A673 (cell line): ENCODE measurements at regions not wholly inside any gene's neighbourhood (a gene's known extent, or its start where the extent isn't known, plus 50 kb on each side); places are given as distances from the start of the nearest gene placed in this dataset.

Experiments
- CTCF ChIP-seq: fragments of 300-800, 200-600 bp; sonication (generic); conservative IDR thresholded peaks from 2 replicates; pipeline ENCODE4 v1.5.1; 2017; ENCODE audit warnings: low read depth, mild to moderate bottlenecking, antibody characterized with exemption, low read length, moderate library complexity, mixed read lengths
- EZH2 ChIP-seq: fragments of 200-600 bp; sonication (generic); IDR thresholded peaks from 2 replicates; pipeline ENCODE4 v1.6.1; 2017; ENCODE audit warnings: borderline replicate concordance, low read depth, mild to moderate bottlenecking, mixed read lengths, antibody characterized with exemption, low read length; ENCODE audit not compliant: poor library complexity, severe bottlenecking

- no peak for TF ChIP-seq CTCF
- no peak for TF ChIP-seq EZH2
Observed at GRCh38 chr17:77436058-77436442, 295.3 kb downstream of the SEC14L1 start.
